ENCODE measurements at regions not wholly inside any gene's neighbourhood (a gene's known extent, or its start where the extent isn't known, plus 50 kb on each side); places are given as distances from the start of the nearest gene placed in this dataset.
A peak's percentile ranks its signal among the peaks of the same experiment; 100 is the strongest.
"Not testable (repeated sequence)": the region's sequence is repeated elsewhere in the genome, so short reads cannot be mapped to it uniquely, and the experiment has no call there.

- DNase-seq (ENCODE audit: insufficient read length, low spot score) (no peak), FAIRE-seq (no peak)
- no peak for TF ChIP-seq POLR2A (IDR thresholded peaks at IDR 0.05; ENCODE audit: low read depth, low read length)
- TF ChIP-seq SPI1 (IDR thresholded peaks at IDR 0.05; ENCODE audit: low read depth, low read length): no peak
- no peak for TF ChIP-seq TAF1 (IDR thresholded peaks at IDR 0.05; ENCODE audit: low read depth, low read length)
- TF ChIP-seq PAX5 (IDR thresholded peaks at IDR 0.05; ENCODE audit: insufficient read depth, low read length, severe bottlenecking): no peak
- TF ChIP-seq POLR2AphosphoS5 (IDR thresholded peaks at IDR 0.05; ENCODE audit: low read depth, low read length): no peak
- no peak for TF ChIP-seq POU2F2 (IDR thresholded peaks at IDR 0.05; ENCODE audit: low read depth, low read length)
Observed at GRCh38 chr12:63450816-63451215, 217.5 kb downstream of the DPY19L2 start.

- TF ChIP-seq POU2F2 (IDR thresholded peaks at IDR 0.05; ENCODE audit: low read depth, low read length): no peak
- TF ChIP-seq POLR2AphosphoS5 (IDR thresholded peaks at IDR 0.05; ENCODE audit: low read depth, low read length): no peak
- no peak for TF ChIP-seq POLR2A (IDR thresholded peaks at IDR 0.05; ENCODE audit: low read depth, low read length)
- TF ChIP-seq TAF1 (IDR thresholded peaks at IDR 0.05; ENCODE audit: low read depth, low read length): no peak
- TF ChIP-seq SPI1 (IDR thresholded peaks at IDR 0.05; ENCODE audit: low read depth, low read length): no peak
- no peak for TF ChIP-seq PAX5 (IDR thresholded peaks at IDR 0.05; ENCODE audit: insufficient read depth, low read length, severe bottlenecking)
- DNase-seq (ENCODE audit: insufficient read length, low spot score) (no peak), FAIRE-seq (no peak)
Observed at GRCh38 chr12:63450334-63450733, 218.0 kb downstream of the DPY19L2 start.

DNA sequence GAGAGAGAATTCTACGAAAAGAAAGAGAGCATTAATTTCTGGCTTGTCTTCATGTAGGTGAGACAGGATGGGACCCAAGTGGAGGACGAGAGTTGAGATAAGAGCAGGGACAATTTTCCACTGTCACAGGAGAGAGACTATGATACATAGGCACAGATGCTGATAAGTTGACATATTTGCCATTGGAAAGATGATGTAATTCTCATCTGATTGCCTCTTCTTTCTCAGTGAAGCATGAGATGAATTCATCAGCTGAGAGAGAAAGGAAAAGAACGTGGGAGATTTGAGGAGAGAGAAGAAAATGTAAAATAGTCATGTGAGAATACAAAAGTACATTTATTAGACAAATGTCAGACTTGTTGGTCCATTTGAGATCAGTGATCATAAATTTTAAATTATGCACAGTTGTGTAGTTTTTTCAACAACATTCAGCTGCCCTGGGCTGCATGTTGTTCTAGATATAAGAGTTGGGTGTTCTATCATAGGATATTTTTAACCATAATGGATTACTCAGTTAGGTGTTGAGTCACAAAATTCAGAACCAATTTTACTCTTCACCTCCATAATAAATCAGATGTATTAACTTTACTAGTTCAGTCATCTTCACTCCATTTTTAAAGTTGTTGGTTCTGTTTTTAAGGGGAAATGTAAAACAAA lies 222.9 kb downstream of the DPY19L2 start:
- TF ChIP-seq PAX5 (IDR thresholded peaks at IDR 0.05; ENCODE audit: insufficient read depth, low read length, severe bottlenecking) (no peak), TAF1 (IDR thresholded peaks at IDR 0.05; ENCODE audit: low read depth, low read length) (no peak), SPI1 (IDR thresholded peaks at IDR 0.05; ENCODE audit: low read depth, low read length) (no peak), POLR2A (IDR thresholded peaks at IDR 0.05; ENCODE audit: low read depth, low read length) (no peak), POU2F2 (IDR thresholded peaks at IDR 0.05; ENCODE audit: low read depth, low read length) (no peak)
- no peak for FAIRE-seq
- no peak for DNase-seq (ENCODE audit: insufficient read length, low spot score)

DNA sequence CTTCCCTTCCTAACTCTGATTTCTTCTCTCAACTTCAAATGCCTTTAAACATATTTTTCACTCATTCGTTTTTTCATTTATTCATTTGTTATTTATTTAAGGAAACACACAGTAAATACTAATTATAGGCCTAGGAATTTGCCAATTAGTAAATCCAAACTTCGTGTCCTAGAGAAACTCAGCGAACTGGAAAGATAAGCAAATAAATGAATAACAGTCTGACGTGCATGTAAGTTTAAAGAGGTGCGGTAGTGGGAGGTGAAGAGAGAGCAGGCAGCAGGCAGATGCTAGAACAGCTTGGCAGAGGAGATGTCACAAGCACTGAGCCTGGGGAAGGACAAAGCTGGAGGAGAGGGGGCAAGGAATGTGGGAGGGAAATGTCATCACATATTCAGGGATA lies 228.2 kb downstream of the DPY19L2 start:
- FAIRE-seq: no peak

GRCh38 chr12:63434384-63434783 lies 233.9 kb downstream of the DPY19L2 start:
- not testable (repeated sequence) for DNase-seq (ENCODE audit: insufficient read length, low spot score); FAIRE-seq

More for the DNA sequence above, 228.2 kb downstream of the DPY19L2 start:
- DNase-seq (ENCODE audit: insufficient read length, low spot score): no peak
- no peak for TF ChIP-seq POLR2AphosphoS5 (IDR thresholded peaks at IDR 0.05; ENCODE audit: low read depth, low read length)
- no peak for TF ChIP-seq PAX5 (IDR thresholded peaks at IDR 0.05; ENCODE audit: insufficient read depth, low read length, severe bottlenecking)
- no peak for TF ChIP-seq POLR2A (IDR thresholded peaks at IDR 0.05; ENCODE audit: low read depth, low read length)
- TF ChIP-seq TAF1 (IDR thresholded peaks at IDR 0.05; ENCODE audit: low read depth, low read length): no peak
- TF ChIP-seq POU2F2 (IDR thresholded peaks at IDR 0.05; ENCODE audit: low read depth, low read length): no peak
- no peak for TF ChIP-seq SPI1 (IDR thresholded peaks at IDR 0.05; ENCODE audit: low read depth, low read length)

DNA sequence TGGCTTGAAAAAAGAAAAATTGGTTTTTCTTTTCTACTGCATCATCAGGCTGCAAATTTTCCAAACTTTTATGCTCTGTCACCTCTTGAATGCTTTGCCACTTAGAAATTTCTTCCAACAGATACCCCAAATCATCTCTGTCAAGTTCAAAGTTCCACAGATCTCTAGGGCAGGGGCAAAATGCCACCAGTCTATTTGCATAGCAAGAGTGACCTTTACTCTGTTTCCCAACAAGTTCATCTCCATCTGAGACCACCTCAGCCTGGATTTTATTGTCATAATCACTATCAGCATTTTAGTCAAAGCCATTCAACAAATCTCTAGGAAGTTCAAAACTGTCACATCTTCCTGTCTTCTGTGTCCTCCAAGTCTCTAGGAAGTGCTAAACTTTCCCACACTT lies 240.3 kb downstream of the DPY19L2 start:
- not testable (repeated sequence) for DNase-seq (ENCODE audit: insufficient read length, low spot score); FAIRE-seq

- not testable (repeated sequence) for FAIRE-seq; DNase-seq (ENCODE audit: insufficient read length, low spot score)
Observed at GRCh38 chr12:63427029-63427428, 241.3 kb downstream of the DPY19L2 start.

GRCh38 chr12:63424671-63425070 lies 243.6 kb downstream of the DPY19L2 start:
- no peak for FAIRE-seq
- no peak for DNase-seq (ENCODE audit: insufficient read length, low spot score)
- TF ChIP-seq SPI1 (IDR thresholded peaks at IDR 0.05; ENCODE audit: low read depth, low read length): no peak
- no peak for TF ChIP-seq POLR2A (IDR thresholded peaks at IDR 0.05; ENCODE audit: low read depth, low read length)
- no peak for TF ChIP-seq POLR2AphosphoS5 (IDR thresholded peaks at IDR 0.05; ENCODE audit: low read depth, low read length)
- no peak for TF ChIP-seq TAF1 (IDR thresholded peaks at IDR 0.05; ENCODE audit: low read depth, low read length)
- no peak for TF ChIP-seq POU2F2 (IDR thresholded peaks at IDR 0.05; ENCODE audit: low read depth, low read length)
- no peak for TF ChIP-seq PAX5 (IDR thresholded peaks at IDR 0.05; ENCODE audit: insufficient read depth, low read length, severe bottlenecking)

DNA sequence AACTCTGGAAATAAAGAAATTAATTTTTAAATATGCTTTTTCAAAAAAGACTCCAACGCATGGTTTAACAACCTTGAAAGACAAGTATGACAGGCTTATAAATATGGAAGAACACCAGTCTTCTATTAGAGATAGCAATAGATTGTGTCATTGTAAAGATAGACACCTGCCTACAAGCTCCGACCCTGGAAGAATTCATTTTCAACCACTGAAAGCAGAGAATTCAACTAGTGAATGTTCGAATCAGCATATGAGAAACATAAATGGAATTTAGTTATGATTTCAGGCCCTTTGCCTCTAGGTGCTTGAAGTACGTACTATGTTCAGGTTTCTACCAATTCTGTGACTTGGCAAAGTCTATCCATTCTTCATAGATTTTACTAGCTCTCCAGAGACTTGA lies 244.5 kb downstream of the DPY19L2 start:
- no peak for DNase-seq (ENCODE audit: insufficient read length, low spot score)
- no peak for FAIRE-seq
- TF ChIP-seq SPI1 (IDR thresholded peaks at IDR 0.05; ENCODE audit: low read depth, low read length) (no peak), PAX5 (IDR thresholded peaks at IDR 0.05; ENCODE audit: insufficient read depth, low read length, severe bottlenecking) (no peak), POLR2AphosphoS5 (IDR thresholded peaks at IDR 0.05; ENCODE audit: low read depth, low read length) (no peak), TAF1 (IDR thresholded peaks at IDR 0.05; ENCODE audit: low read depth, low read length) (no peak), POU2F2 (IDR thresholded peaks at IDR 0.05; ENCODE audit: low read depth, low read length) (no peak), POLR2A (IDR thresholded peaks at IDR 0.05; ENCODE audit: low read depth, low read length) (no peak)

DNA sequence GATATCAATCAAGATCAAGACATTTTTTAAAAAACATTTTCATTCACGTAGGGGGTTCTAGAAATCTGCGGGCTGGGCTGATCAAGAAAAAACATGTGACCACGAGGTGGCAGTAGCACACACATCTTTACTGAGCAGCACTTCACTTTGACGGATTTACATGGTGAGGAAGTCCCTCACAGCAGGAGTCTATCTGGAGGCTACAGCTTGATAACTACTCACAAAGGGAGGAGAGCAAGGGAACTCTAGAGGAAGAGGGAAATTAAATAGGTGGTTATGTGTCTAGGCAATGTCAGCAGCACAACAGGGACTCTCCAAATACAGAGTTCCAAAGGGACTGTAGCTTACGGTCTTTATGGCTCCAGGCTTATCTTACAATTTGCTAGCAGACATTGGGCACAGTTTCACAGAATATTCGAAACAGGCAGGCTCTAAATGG lies 248.1 kb downstream of the DPY19L2 start:
- TF ChIP-seq TAF1 (IDR thresholded peaks at IDR 0.05; ENCODE audit: low read depth, low read length) (no peak), POLR2AphosphoS5 (IDR thresholded peaks at IDR 0.05; ENCODE audit: low read depth, low read length) (no peak), SPI1 (IDR thresholded peaks at IDR 0.05; ENCODE audit: low read depth, low read length) (peak; percentile 37)
- FAIRE-seq: peak; percentile 92

GRCh38 chr12:63419154-63419553 lies 249.1 kb downstream of the DPY19L2 start:
- TF ChIP-seq PAX5 (IDR thresholded peaks at IDR 0.05; ENCODE audit: insufficient read depth, low read length, severe bottlenecking): no peak
- DNase-seq (ENCODE audit: insufficient read length, low spot score) (no peak), FAIRE-seq (no peak)

More for the DNA sequence above, 248.1 kb downstream of the DPY19L2 start:
- peak; percentile 14 for DNase-seq (ENCODE audit: insufficient read length, low spot score)

Data from GM12891 (cell line).